GM23338 (cell line): ENCODE measurements at regions not wholly inside any gene's neighbourhood (a gene's known extent, or its start where the extent isn't known, plus 50 kb on each side); places are given as distances from the start of the nearest gene placed in this dataset.

Experiments
- ATAC-seq: fragments of 200-7000 bp; cut with Tn5 transposase; 3 replicates; pipeline ENCODE4 v1.9.1; 2020
- DNase-seq: peaks from one replicate; pipeline ENCODE4 v3.0.0-alpha.2; 2015; ENCODE audit warnings: low spot score
- H2AFZ ChIP-seq: fragments of 200-600 bp; sonication (generic); 2 replicates; pipeline ENCODE4 v1.8.0; 2016; ENCODE audit warnings: antibody characterized with exemption, mild to moderate bottlenecking, moderate library complexity
- H3F3A ChIP-seq: fragments of 200-600 bp; sonication (generic); replicated peaks from 2 replicates; pipeline ENCODE4 v1.8.0; 2017; ENCODE audit warnings: antibody characterized with exemption, mixed run types, low read depth
- H3K27ac ChIP-seq: fragments of 200-600 bp; sonication (generic); 2 replicates; pipeline ENCODE4 v1.6.1; 2016; ENCODE audit warnings: low read depth
- H3K27me3 ChIP-seq: fragments of 200-600 bp; sonication (generic); 2 replicates; pipeline ENCODE4 v1.8.0; 2016; ENCODE audit warnings: mild to moderate bottlenecking, mixed run types, moderate library complexity; ENCODE audit not compliant: insufficient read depth
- H3K36me3 ChIP-seq: fragments of 200-600 bp; sonication (generic); 2 replicates; pipeline ENCODE4 v1.8.0; 2016; ENCODE audit warnings: mild to moderate bottlenecking; ENCODE audit not compliant: insufficient read depth
- H3K4me1 ChIP-seq: fragments of 200-600 bp; sonication (generic); 2 replicates; pipeline ENCODE4 v1.8.0; 2016; ENCODE audit warnings: mild to moderate bottlenecking, moderate library complexity; ENCODE audit not compliant: insufficient read depth
- H3K4me2 ChIP-seq: fragments of 200-600 bp; sonication (generic); 2 replicates; pipeline ENCODE4 v1.7.1; 2017; ENCODE audit warnings: mixed run types
- H3K4me3 ChIP-seq: fragments of 200-600 bp; sonication (generic); 2 replicates; pipeline ENCODE4 v1.6.1; 2016; ENCODE audit warnings: mixed run types
- H3K79me2 ChIP-seq: fragments of 200-600 bp; sonication (generic); replicated peaks from 2 replicates; pipeline ENCODE4 v1.8.0; 2017; ENCODE audit warnings: mild to moderate bottlenecking; ENCODE audit not compliant: insufficient read depth
- H3K9me2 ChIP-seq: fragments of 200-600 bp; sonication (generic); 2 replicates; pipeline ENCODE4 v1.8.0; 2017; ENCODE audit not compliant: insufficient read depth
- H4K20me1 ChIP-seq: fragments of 200-600 bp; sonication (generic); replicated peaks from 2 replicates; pipeline ENCODE4 v1.8.0; 2017; ENCODE audit warnings: mild to moderate bottlenecking; ENCODE audit not compliant: insufficient read depth
- H3K27ac Mint-ChIP-seq: 2 replicates; pipeline ENCODE4 v1.8.0; 2020; ENCODE audit warnings: inconsistent platforms, mild to moderate bottlenecking, moderate library complexity, mixed read lengths
- H3K27me3 Mint-ChIP-seq: 3 replicates; pipeline ENCODE4 v1.8.0; 2022; ENCODE audit warnings: low read depth, mild to moderate bottlenecking, moderate library complexity, mixed read lengths, inconsistent platforms; ENCODE audit not compliant: insufficient read depth, poor library complexity
- H3K36me3 Mint-ChIP-seq: 3 replicates; pipeline ENCODE4 v1.8.0; 2021; ENCODE audit warnings: low read depth, mild to moderate bottlenecking, inconsistent platforms, moderate library complexity, mixed read lengths
- H3K4me1 Mint-ChIP-seq: 3 replicates; pipeline ENCODE4 v1.8.0; 2020; ENCODE audit warnings: mild to moderate bottlenecking, inconsistent platforms, mixed read lengths
- H3K4me3 Mint-ChIP-seq: 3 replicates; pipeline ENCODE4 v1.8.0; 2021; ENCODE audit warnings: moderate library complexity, mild to moderate bottlenecking, inconsistent platforms, mixed read lengths
- H3K9me3 Mint-ChIP-seq: 3 replicates; pipeline ENCODE4 v1.8.0; 2020; ENCODE audit warnings: moderate library complexity, mild to moderate bottlenecking, inconsistent platforms, mixed read lengths
- CREB1 ChIP-seq: fragments of 250-450 bp; sonication (Bioruptor Pico); IDR thresholded peaks from 2 replicates; pipeline ENCODE4 v1.5.0; 2020; ENCODE audit warnings: low read depth, mild to moderate bottlenecking, moderate library complexity
- CTCF ChIP-seq, 2 experiments: fragments of 200-600 bp in 1 of 2; sonication (generic) in 1 of 2; conservative IDR thresholded peaks; 2 replicates each; pipeline versions ENCODE4 v1.5.1 to v1.6.1; 2016 to 2017; ENCODE audit warnings: antibody characterized with exemption in 2 of 2, low read depth in 2 of 2, mild to moderate bottlenecking in 2 of 2, moderate library complexity in 1 of 2
- ETS1 ChIP-seq: IDR thresholded peaks from 2 replicates; pipeline ENCODE4 v1.6.1; 2016; ENCODE audit warnings: antibody characterized with exemption
- EZH2 ChIP-seq: fragments of 200-600 bp; sonication (generic); IDR thresholded peaks from one replicate; pipeline ENCODE4 v1.8.0; 2017; ENCODE audit warnings: antibody characterized with exemption, mild to moderate bottlenecking, low read depth; ENCODE audit not compliant: unreplicated experiment
- EZH2phosphoT487 ChIP-seq: fragments of 200-600 bp; sonication (generic); IDR thresholded peaks from one replicate; pipeline ENCODE4 v1.8.1; 2018; ENCODE audit warnings: antibody characterized with exemption; ENCODE audit not compliant: unreplicated experiment
- JUNB ChIP-seq: IDR thresholded peaks from one replicate; pipeline ENCODE4 v1.6.1; 2016; ENCODE audit warnings: antibody characterized with exemption; ENCODE audit not compliant: unreplicated experiment
- NANOG ChIP-seq: IDR thresholded peaks from 2 replicates; pipeline ENCODE4 v1.6.1; 2016; ENCODE audit warnings: antibody characterized with exemption, borderline replicate concordance
- REST ChIP-seq: IDR thresholded peaks from one replicate; pipeline ENCODE4 v1.6.1; 2018; ENCODE audit warnings: antibody characterized with exemption; ENCODE audit not compliant: unreplicated experiment
- STAT1 ChIP-seq: IDR thresholded peaks from one replicate; pipeline ENCODE4 v1.6.1; 2016; ENCODE audit warnings: antibody characterized with exemption; ENCODE audit not compliant: unreplicated experiment
- ZNF114 ChIP-seq: fragments of 250-450 bp; sonication (Bioruptor Pico); IDR thresholded peaks from 2 replicates; pipeline ENCODE4 v1.5.0; 2020; ENCODE audit warnings: mild to moderate bottlenecking, moderate library complexity
- ZNF462 ChIP-seq: fragments of 250-450 bp; sonication (Bioruptor Pico); IDR thresholded peaks from 2 replicates; pipeline ENCODE4 v1.5.0; 2020; ENCODE audit warnings: mild to moderate bottlenecking, moderate library complexity

GRCh38 chr2:81250270-81250669 is 945.7 kb upstream of the LRRTM1 start:
- no peaks in the 10 kb centered on the region for H3K27me3 ChIP-seq
- no peaks in the 10 kb centered on the region for H3K36me3 ChIP-seq
- no peak for ATAC-seq
- H3F3A ChIP-seq: no peaks in the 10 kb centered on the region
- Mint-ChIP-seq H3K9me3 (no peaks in the 10 kb centered on the region), H3K27ac (no peak overlapping the region), H3K27me3 (no peaks in the 10 kb centered on the region), H3K4me1 (no peaks in the 10 kb centered on the region; the same call in 2 of the 3 replicates), H3K4me3 (no peak overlapping the region), H3K36me3 (no peaks in the 10 kb centered on the region)
- no peaks in the 10 kb centered on the region for H3K9me2 ChIP-seq
- no peak for DNase-seq
- no peak overlapping the region for H3K27ac ChIP-seq
- no peaks in the 10 kb centered on the region for H3K79me2 ChIP-seq
- H3K4me1 ChIP-seq: no peaks in the 10 kb centered on the region
- no peak overlapping the region for H2AFZ ChIP-seq
- no peak overlapping the region for H3K4me3 ChIP-seq
- no peaks in the 10 kb centered on the region for H4K20me1 ChIP-seq
- TF ChIP-seq CREB1 (CRISPR knock-in tag) (no peak), REST (no peak), ETS1 (no peak), EZH2 (no peak), CTCF (conservative IDR thresholded peaks at IDR 0.05; ENCODE audit: low read depth in 2 of 2) (no peak), EZH2phosphoT487 (no peak), ZNF114 (CRISPR knock-in tag) (no peak), STAT1 (no peak), ZNF462 (CRISPR knock-in tag) (no peak), JUNB (no peak), NANOG (no peak)
- no peak overlapping the region for H3K4me2 ChIP-seq
